OCI-LY3 (cell line): ENCODE measurements at regions not wholly inside any gene's neighbourhood (a gene's known extent, or its start where the extent isn't known, plus 50 kb on each side); places are given as distances from the start of the nearest gene placed in this dataset.

Experiments used
- EZH2phosphoT487 ChIP-seq: fragments of 200-600 bp; shearing (Covaris generic); IDR thresholded peaks from 2 replicates; pipeline ENCODE4 v1.6.1; 2018; ENCODE audit warnings: antibody characterized with exemption, mixed run types, low read depth
- TF ChIP-seq, protein P1 (sequence below): fragments of 200-600, 300-600 bp; sonication (generic); IDR thresholded peaks from 2 replicates; pipeline ENCODE4 v1.5.1; 2014; ENCODE audit warnings: antibody characterized with exemption, low read length, low read depth

DNA sequence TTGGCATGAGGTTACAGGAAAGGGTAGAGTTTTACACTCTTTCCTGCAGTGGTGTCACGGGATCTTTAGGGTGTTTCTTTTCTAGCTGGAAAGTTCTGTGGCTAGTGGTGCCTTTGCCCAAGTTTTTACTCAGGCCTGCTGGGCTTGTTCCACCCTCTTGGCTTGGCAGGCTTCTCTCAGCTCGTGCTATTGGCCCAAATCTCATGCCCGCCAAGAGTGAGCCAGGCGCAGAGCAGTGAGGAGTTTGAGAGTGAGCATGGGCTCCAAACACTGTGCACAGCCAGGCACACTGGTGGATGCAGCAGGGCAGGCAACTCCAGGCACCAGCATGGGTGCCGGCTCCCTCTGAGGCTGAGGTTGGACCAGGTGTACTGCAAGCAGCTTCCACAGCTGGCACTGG lies 206.5 kb downstream of the SAMD5 start:
- TF ChIP-seq, protein P1, sequence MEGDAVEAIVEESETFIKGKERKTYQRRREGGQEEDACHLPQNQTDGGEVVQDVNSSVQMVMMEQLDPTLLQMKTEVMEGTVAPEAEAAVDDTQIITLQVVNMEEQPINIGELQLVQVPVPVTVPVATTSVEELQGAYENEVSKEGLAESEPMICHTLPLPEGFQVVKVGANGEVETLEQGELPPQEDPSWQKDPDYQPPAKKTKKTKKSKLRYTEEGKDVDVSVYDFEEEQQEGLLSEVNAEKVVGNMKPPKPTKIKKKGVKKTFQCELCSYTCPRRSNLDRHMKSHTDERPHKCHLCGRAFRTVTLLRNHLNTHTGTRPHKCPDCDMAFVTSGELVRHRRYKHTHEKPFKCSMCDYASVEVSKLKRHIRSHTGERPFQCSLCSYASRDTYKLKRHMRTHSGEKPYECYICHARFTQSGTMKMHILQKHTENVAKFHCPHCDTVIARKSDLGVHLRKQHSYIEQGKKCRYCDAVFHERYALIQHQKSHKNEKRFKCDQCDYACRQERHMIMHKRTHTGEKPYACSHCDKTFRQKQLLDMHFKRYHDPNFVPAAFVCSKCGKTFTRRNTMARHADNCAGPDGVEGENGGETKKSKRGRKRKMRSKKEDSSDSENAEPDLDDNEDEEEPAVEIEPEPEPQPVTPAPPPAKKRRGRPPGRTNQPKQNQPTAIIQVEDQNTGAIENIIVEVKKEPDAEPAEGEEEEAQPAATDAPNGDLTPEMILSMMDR = no peak
- no peak for TF ChIP-seq EZH2phosphoT487
